Caki2 (cell line): ENCODE measurements at regions not wholly inside any gene's neighbourhood (a gene's known extent, or its start where the extent isn't known, plus 50 kb on each side); places are given as distances from the start of the nearest gene placed in this dataset.

Experiments
- DNase-seq: peaks from one replicate; pipeline ENCODE4 v3.0.0-alpha.2; 2015; ENCODE audit warnings: low read depth
- in situ Hi-C: cut with HindIII; loops from 2 replicates; pipeline ENCODE4 v1.10.0; 2016; ENCODE audit warnings: low sequenced_read_pairs, low pct_unique_long_range_greater_than_20kb, mixed read lengths

- DNase-seq, result no peak
- in situ Hi-C loops, result no loop called here
Measured at GRCh38 chr2:147255812-147256211, 589.0 kb upstream of the ACVR2A start.

GRCh38 chr2:147250652-147251356 lies 594.0 kb upstream of the ACVR2A start:
- no peak for DNase-seq
- in situ Hi-C loops, result no loop called here

- in situ Hi-C loops, result no loop called here
- DNase-seq, result no peak
Measured at GRCh38 chr2:147247749-147248148, 597.1 kb upstream of the ACVR2A start.

GRCh38 chr2:147242445-147242844 lies 602.4 kb upstream of the ACVR2A start:
- no peak for DNase-seq
- in situ Hi-C loops, result no loop called here

GRCh38 chr2:147236601-147237000 lies 608.2 kb upstream of the ACVR2A start:
- no peak for DNase-seq
- in situ Hi-C loops, result no loop called here

GRCh38 chr2:147232225-147232669 lies 612.6 kb upstream of the ACVR2A start:
- peak; percentile 68 for DNase-seq
- in situ Hi-C loops, result no loop called here

GRCh38 chr2:147231607-147232006 lies 613.2 kb upstream of the ACVR2A start:
- DNase-seq, result no peak
- in situ Hi-C loops, result no loop called here

- in situ Hi-C loops, result no loop called here
- DNase-seq, result no peak
Measured at GRCh38 chr2:147231081-147231480, 613.7 kb upstream of the ACVR2A start.

- DNase-seq, result no peak
- in situ Hi-C loops, result no loop called here
Measured at GRCh38 chr2:147227313-147227712, 617.5 kb upstream of the ACVR2A start.

GRCh38 chr2:147224070-147224469 lies 620.8 kb upstream of the ACVR2A start:
- in situ Hi-C loops, result no loop called here
- DNase-seq, result no peak

- in situ Hi-C loops, result no loop called here
- no peak for DNase-seq
Measured at GRCh38 chr2:147223553-147224060, 621.2 kb upstream of the ACVR2A start.

GRCh38 chr2:147223119-147223518 lies 621.7 kb upstream of the ACVR2A start:
- in situ Hi-C loops, result no loop called here
- DNase-seq, result no peak

- in situ Hi-C loops, result no loop called here
- DNase-seq, result no peak
Measured at GRCh38 chr2:147222506-147222905, 622.3 kb upstream of the ACVR2A start.

- no peak for DNase-seq
- in situ Hi-C loops, result no loop called here
Measured at GRCh38 chr2:147214914-147215313, 629.9 kb upstream of the ACVR2A start.

GRCh38 chr2:147211484-147211883 lies 633.3 kb upstream of the ACVR2A start:
- in situ Hi-C loops, result no loop called here
- no peak for DNase-seq

- in situ Hi-C loops, result no loop called here
Measured at GRCh38 chr2:147204102-147204501, 640.7 kb upstream of the ACVR2A start.

GRCh38 chr2:147198651-147199171 lies 646.1 kb upstream of the ACVR2A start:
- no peak for DNase-seq
- in situ Hi-C loops, result no loop called here

More at GRCh38 chr2:147204102-147204501, 640.7 kb upstream of the ACVR2A start:
- DNase-seq, result no peak

GRCh38 chr2:147197754-147198483 lies 646.9 kb upstream of the ACVR2A start:
- no peak for DNase-seq
- in situ Hi-C loops, result no loop called here

- in situ Hi-C loops, result no loop called here
- peak; percentile 56 for DNase-seq
Measured at GRCh38 chr2:147182260-147182659, 662.6 kb upstream of the ACVR2A start.
